Calu3 (cell line): ENCODE measurements at regions not wholly inside any gene's neighbourhood (a gene's known extent, or its start where the extent isn't known, plus 50 kb on each side); places are given as distances from the start of the nearest gene placed in this dataset.
"Not testable (repeated sequence)": the region's sequence is repeated elsewhere in the genome, so short reads cannot be mapped to it uniquely, and the experiment has no call there.

Experiments used
- BruUV-seq: library from RNA; stranded (reverse); fragments of 400-500 nt; replicated peaks from 2 replicates; lab custom pipeline; 2021; lab: Mats Ljungman, UMichigan
- CTCF ChIA-PET: fragments of 300-600 bp; sonication (Branson Sonifier 250); formaldehyde crosslinking; loops from one replicate; lab custom pipeline; 2022; ENCODE audit warnings: antibody characterized with exemption; lab: Charles Lee
- DNase-seq: peaks from one replicate; pipeline ENCODE4 v3.0.0; 2022
- H3K27ac Mint-ChIP-seq: one replicate; pipeline ENCODE4 v1.8.0; 2022; ENCODE audit warnings: mixed read lengths; ENCODE audit not compliant: unreplicated experiment
- H3K27me3 Mint-ChIP-seq: one replicate; pipeline ENCODE4 v1.8.0; 2022; ENCODE audit warnings: mixed read lengths; ENCODE audit not compliant: unreplicated experiment
- H3K36me3 Mint-ChIP-seq: one replicate; pipeline ENCODE4 v1.8.0; 2022; ENCODE audit warnings: mild to moderate bottlenecking, moderate library complexity, mixed read lengths; ENCODE audit not compliant: insufficient read depth, unreplicated experiment
- H3K4me1 Mint-ChIP-seq: one replicate; pipeline ENCODE4 v1.8.0; 2022; ENCODE audit warnings: mild to moderate bottlenecking, low read depth, mixed read lengths; ENCODE audit not compliant: unreplicated experiment
- H3K4me3 Mint-ChIP-seq: one replicate; pipeline ENCODE4 v1.8.0; 2022; ENCODE audit warnings: mild to moderate bottlenecking, low read depth, moderate library complexity, mixed read lengths; ENCODE audit not compliant: unreplicated experiment
- H3K9me3 Mint-ChIP-seq: one replicate; pipeline ENCODE4 v1.8.0; 2022; ENCODE audit warnings: low read depth, mixed read lengths; ENCODE audit not compliant: unreplicated experiment
- CTCF ChIP-seq: fragments of 200-600 bp; IDR thresholded peaks from one replicate; pipeline ENCODE4 v1.8.0; 2022; ENCODE audit warnings: antibody characterized with exemption; ENCODE audit not compliant: unreplicated experiment
- intact Hi-C: fragments of 100-400 bp; cut with micrococcal nuclease; formaldehyde crosslinking; loops from one replicate; pipeline ENCODE4 v1.10.0; 2022; ENCODE audit not compliant: unreplicated experiment

- no peaks in the 10 kb centered on the region for H3K4me1 Mint-ChIP-seq
- H3K27ac Mint-ChIP-seq: no peak overlapping the region
- BruUV-seq: no TSS peak
- H3K27me3 Mint-ChIP-seq: no peaks in the 10 kb centered on the region
- intact Hi-C loops: no loop called here
- no peaks in the 10 kb centered on the region for H3K9me3 Mint-ChIP-seq
- CTCF ChIA-PET: interaction anchor here (0.7 kb wide), 2 partner anchors 77 to 115 kb away, joined by 3 read pairs; no protein-coding TSS in a partner anchor
- H3K4me3 Mint-ChIP-seq: no peak overlapping the region
- no peak for DNase-seq
- TF ChIP-seq CTCF: no peak
- no peaks in the 10 kb centered on the region for H3K36me3 Mint-ChIP-seq
Measured at GRCh38 chr16:22638393-22639206, 127.9 kb downstream of the NPIPB5 start.

GRCh38 chr16:22641131-22641628 lies 130.5 kb downstream of the NPIPB5 start:
- TF ChIP-seq CTCF: no peak
- no peaks in the 10 kb centered on the region for H3K9me3 Mint-ChIP-seq
- intact Hi-C loops: no loop called here

GRCh38 chr16:22642416-22643088 lies 131.9 kb downstream of the NPIPB5 start:
- Mint-ChIP-seq H3K27ac (no peak overlapping the region), H3K9me3 (no peaks in the 10 kb centered on the region), H3K36me3 (no peaks in the 10 kb centered on the region), H3K4me1 (no peaks in the 10 kb centered on the region), H3K4me3 (no peak overlapping the region), H3K27me3 (no peaks in the 10 kb centered on the region)
- CTCF ChIA-PET: no interaction called here
- BruUV-seq: no TSS peak
- DNase-seq: no peak
- intact Hi-C loops: no loop called here
- TF ChIP-seq CTCF: no peak

More at GRCh38 chr16:22641131-22641628, 130.5 kb downstream of the NPIPB5 start:
- DNase-seq: peak; percentile 39
- H3K36me3 Mint-ChIP-seq: no peaks in the 10 kb centered on the region
- no peaks in the 10 kb centered on the region for H3K4me1 Mint-ChIP-seq
- BruUV-seq: no TSS peak
- no peak overlapping the region for H3K4me3 Mint-ChIP-seq
- no peaks in the 10 kb centered on the region for H3K27me3 Mint-ChIP-seq
- no peak overlapping the region for H3K27ac Mint-ChIP-seq
- CTCF ChIA-PET: no interaction called here

- DNase-seq, H3K27ac Mint-ChIP-seq, H3K36me3 Mint-ChIP-seq, H3K27me3 Mint-ChIP-seq, H3K9me3 Mint-ChIP-seq, H3K4me3 Mint-ChIP-seq, H3K4me1 Mint-ChIP-seq, BruUV-seq, intact Hi-C loops, CTCF ChIA-PET: not testable (repeated sequence)
Measured at GRCh38 chr16:22643203-22643602, 132.5 kb downstream of the NPIPB5 start.
